Subcutaneous abdominal adipose tissue (tissue), 5 donors: ENCODE measurements at regions not wholly inside any gene's neighbourhood (a gene's known extent, or its start where the extent isn't known, plus 50 kb on each side); places are given as distances from the start of the nearest gene placed in this dataset.

Source experiments
- H3K27ac ChIP-seq: one replicate; pipeline ENCODE4 v1.7.0; 2013; ENCODE audit warnings: low read depth, mild to moderate bottlenecking, inconsistent platforms, low read length, moderate library complexity
- H3K27me3 ChIP-seq, 5 donors: one replicate each; pipeline ENCODE4 v1.7.0; 2013; ENCODE audit warnings: low read length in 5 of 5, inconsistent platforms in 1 of 5; ENCODE audit not compliant: control insufficient read depth in 5 of 5, insufficient read depth in 4 of 5
- H3K36me3 ChIP-seq, 5 donors: one replicate each; pipeline ENCODE4 v1.7.0; 2013; ENCODE audit warnings: low read length in 5 of 5; ENCODE audit not compliant: control insufficient read depth in 5 of 5, insufficient read depth in 5 of 5
- H3K4me1 ChIP-seq, 5 donors: one replicate each; pipeline ENCODE4 v1.7.0; 2013; ENCODE audit warnings: low read length in 5 of 5, mild to moderate bottlenecking in 3 of 5, moderate library complexity in 1 of 5; ENCODE audit not compliant: control insufficient read depth in 5 of 5, insufficient read depth in 5 of 5
- H3K4me3 ChIP-seq, 5 donors: one replicate each; pipeline ENCODE4 v1.7.0; 2013; ENCODE audit warnings: low read length in 5 of 5, low read depth in 1 of 5
- H3K9ac ChIP-seq, 5 donors: one replicate each; pipeline ENCODE4 v1.7.0; 2013; ENCODE audit warnings: low read length in 5 of 5, mild to moderate bottlenecking in 4 of 5, moderate library complexity in 3 of 5
- H3K9me3 ChIP-seq, 5 donors: one replicate each; pipeline ENCODE4 v1.7.0; 2013; ENCODE audit warnings: low read length in 5 of 5; ENCODE audit not compliant: control insufficient read depth in 5 of 5
- donor health status: healthy.
- donor health status: healthy.
- donor health status: healthy.
- donor health status: healthy.
- donor health status: healthy.

- no peaks in the 10 kb centered on the region for H3K9me3 ChIP-seq
- H3K4me3 ChIP-seq: no peak overlapping the region
- H3K27me3 ChIP-seq: no peaks in the 10 kb centered on the region
- no peaks in the 10 kb centered on the region for H3K36me3 ChIP-seq
- no peak overlapping the region for H3K9ac ChIP-seq
- H3K27ac ChIP-seq: no peak overlapping the region
- H3K4me1 ChIP-seq: peaks cover 0 to 5% (median 0%) of the 10 kb centered on the region in 5 donors
These were observed 184.4 kb downstream of the HLX start for GRCh38 chr1:221063651-221064050.

- H3K4me1 ChIP-seq: peaks cover 0 to 22% (median 0%) of the 10 kb centered on the region in 5 donors
- no peak overlapping the region for H3K27ac ChIP-seq
- H3K9ac ChIP-seq: no peak overlapping the region
- H3K4me3 ChIP-seq: no peak overlapping the region
- no peaks in the 10 kb centered on the region for H3K36me3 ChIP-seq
- H3K27me3 ChIP-seq: no peaks in the 10 kb centered on the region
- no peaks in the 10 kb centered on the region for H3K9me3 ChIP-seq
These were observed 187.2 kb downstream of the HLX start for GRCh38 chr1:221066351-221067001.

GRCh38 chr1:221067721-221068120 is 188.5 kb downstream of the HLX start:
- H3K27ac ChIP-seq: no peak overlapping the region
- no peaks in the 10 kb centered on the region for H3K27me3 ChIP-seq
- H3K4me3 ChIP-seq: no peak overlapping the region

GRCh38 chr1:221069178-221069903 is 190.1 kb downstream of the HLX start:
- no peaks in the 10 kb centered on the region for H3K9me3 ChIP-seq
- H3K9ac ChIP-seq: no peak overlapping the region
- no peaks in the 10 kb centered on the region for H3K27me3 ChIP-seq
- H3K36me3 ChIP-seq: no peaks in the 10 kb centered on the region
- H3K4me1 ChIP-seq: peaks cover 0 to 23% (median 0%) of the 10 kb centered on the region in 5 donors
- no peak overlapping the region for H3K27ac ChIP-seq
- H3K4me3 ChIP-seq: no peak overlapping the region

More at GRCh38 chr1:221067721-221068120, 188.5 kb downstream of the HLX start:
- Histone ChIP-seq H3K36me3 (no peaks in the 10 kb centered on the region), H3K4me1 (peaks cover 0 to 23% (median 0%) of the 10 kb centered on the region in 5 donors), H3K9me3 (no peaks in the 10 kb centered on the region), H3K9ac (no peak overlapping the region)

- Histone ChIP-seq H3K9me3 (no peaks in the 10 kb centered on the region), H3K9ac (no peak overlapping the region), H3K4me3 (no peak overlapping the region), H3K27ac (no peak overlapping the region), H3K4me1 (peaks cover 0 to 23% (median 2%) of the 10 kb centered on the region in 5 donors), H3K36me3 (no peaks in the 10 kb centered on the region), H3K27me3 (no peaks in the 10 kb centered on the region)
These were observed 190.7 kb downstream of the HLX start for GRCh38 chr1:221069986-221070385.

- Histone ChIP-seq H3K36me3 (no peaks in the 10 kb centered on the region), H3K9me3 (no peaks in the 10 kb centered on the region), H3K27me3 (no peaks in the 10 kb centered on the region), H3K4me1 (peaks cover 0 to 29% (median 14%) of the 10 kb centered on the region in 5 donors), H3K9ac (no peak overlapping the region), H3K27ac (no peak overlapping the region), H3K4me3 (no peak overlapping the region)
These were observed 192.5 kb downstream of the HLX start for GRCh38 chr1:221071777-221072176.

GRCh38 chr1:221072214-221072613 is 193.0 kb downstream of the HLX start:
- Histone ChIP-seq H3K9ac (no peak overlapping the region), H3K4me3 (no peak overlapping the region), H3K9me3 (no peaks in the 10 kb centered on the region), H3K27me3 (no peaks in the 10 kb centered on the region), H3K27ac (no peak overlapping the region), H3K4me1 (peaks cover 0 to 29% (median 15%) of the 10 kb centered on the region in 5 donors), H3K36me3 (no peaks in the 10 kb centered on the region)

GRCh38 chr1:221074332-221074731 is 195.1 kb downstream of the HLX start:
- H3K27me3 ChIP-seq: no peaks in the 10 kb centered on the region
- no peak overlapping the region for H3K27ac ChIP-seq
- H3K36me3 ChIP-seq: no peaks in the 10 kb centered on the region
- peaks cover 0 to 25% (median 15%) of the 10 kb centered on the region in 5 donors for H3K4me1 ChIP-seq
- no peak overlapping the region for H3K4me3 ChIP-seq
- H3K9ac ChIP-seq: no peak overlapping the region
- no peaks in the 10 kb centered on the region for H3K9me3 ChIP-seq

- no peaks in the 10 kb centered on the region for H3K27me3 ChIP-seq
- no peaks in the 10 kb centered on the region for H3K9me3 ChIP-seq
- H3K4me1 ChIP-seq: peaks cover 0 to 23% (median 15%) of the 10 kb centered on the region in 5 donors
- no peaks in the 10 kb centered on the region for H3K36me3 ChIP-seq
- H3K9ac ChIP-seq: no peak overlapping the region
- no peak overlapping the region for H3K4me3 ChIP-seq
- no peak overlapping the region for H3K27ac ChIP-seq
These were observed 196.7 kb downstream of the HLX start for GRCh38 chr1:221075911-221076310.

- H3K36me3 ChIP-seq: no peaks in the 10 kb centered on the region
- H3K4me1 ChIP-seq: peaks cover 0 to 19% (median 13%) of the 10 kb centered on the region in 5 donors
- no peak overlapping the region for H3K9ac ChIP-seq
- no peaks in the 10 kb centered on the region for H3K9me3 ChIP-seq
- no peaks in the 10 kb centered on the region for H3K27me3 ChIP-seq
- H3K4me3 ChIP-seq: no peak overlapping the region
- H3K27ac ChIP-seq: no peak overlapping the region
These were observed 197.2 kb downstream of the HLX start for GRCh38 chr1:221076391-221076811.
